ENCODE measurements at regions not wholly inside any gene's neighbourhood (a gene's known extent, or its start where the extent isn't known, plus 50 kb on each side); places are given as distances from the start of the nearest gene placed in this dataset.

DNA sequence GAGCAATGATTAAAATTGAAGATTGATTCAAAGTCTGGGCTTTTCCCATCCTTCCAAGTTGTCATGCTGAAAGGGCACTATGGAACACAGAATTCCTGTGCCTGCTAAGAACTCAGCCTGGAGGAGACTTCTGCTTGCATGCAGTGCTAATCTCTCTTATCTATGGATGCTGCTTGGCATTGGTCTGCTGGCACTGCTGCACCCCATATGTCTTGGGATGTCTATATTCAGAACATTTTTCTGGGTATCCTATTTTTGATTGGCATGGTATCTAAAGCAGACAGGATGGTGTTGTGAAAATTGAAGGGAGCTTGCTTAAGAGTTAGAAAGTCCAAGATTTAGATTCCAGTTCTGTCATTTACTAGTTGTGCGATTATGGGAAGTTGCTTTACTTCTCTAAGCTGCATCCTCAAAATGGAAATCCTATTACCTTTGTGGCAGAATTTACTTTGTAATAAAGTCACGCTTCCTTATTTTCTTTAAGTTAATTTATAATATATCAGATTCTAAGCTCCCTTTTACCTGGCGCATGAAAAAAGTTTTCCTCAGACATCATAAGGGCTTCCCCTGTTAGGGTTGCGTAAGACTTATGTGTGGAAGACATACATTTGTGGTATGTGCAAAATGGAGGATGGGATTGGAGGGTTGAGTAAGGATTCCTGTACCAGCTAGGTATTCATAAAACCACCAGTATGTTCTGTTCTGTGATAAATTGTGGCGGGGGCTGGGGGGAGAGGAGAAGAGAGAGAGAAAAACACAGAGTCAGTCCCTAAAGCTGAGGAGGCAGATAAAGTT lies 254.0 kb downstream of the DMAC1 start:
- Histone ChIP-seq H3K36me3 (ENCODE audit: insufficient read depth, low read length) (no peaks in the 10 kb centered on the region), H3K9me2 (replicated peaks; ENCODE audit: low read depth, low read length) (no peaks in the 10 kb centered on the region), H3K9ac (ENCODE audit: low read depth, low read length, poor library complexity, severe bottlenecking) (no peak overlapping the region), H3K4me3 (ENCODE audit: low read length, poor library complexity, severe bottlenecking) (no peak overlapping the region), H2AFZ (ENCODE audit: low read length) (no peak overlapping the region), H3K4me2 (ENCODE audit: low read depth, low read length, poor library complexity, severe bottlenecking) (no peak overlapping the region), H3K79me2 (ENCODE audit: insufficient read depth, low read length) (no peaks in the 10 kb centered on the region), H3K9me3 (ENCODE audit: insufficient read depth, low read depth, low read length) (no peaks in the 10 kb centered on the region), H4K20me1 (ENCODE audit: insufficient read depth, low read length, poor library complexity, severe bottlenecking) (no peaks in the 10 kb centered on the region), H3F3A (ENCODE audit: low read depth) (no peaks in the 10 kb centered on the region), H3K27me3 (ENCODE audit: insufficient read depth, low read length, poor library complexity, severe bottlenecking) (no peaks in the 10 kb centered on the region), H3K4me1 (ENCODE audit: insufficient read depth, low read length, poor library complexity, severe bottlenecking) (peaks cover 41% of the 10 kb centered on the region)
- TF ChIP-seq, protein P1, sequence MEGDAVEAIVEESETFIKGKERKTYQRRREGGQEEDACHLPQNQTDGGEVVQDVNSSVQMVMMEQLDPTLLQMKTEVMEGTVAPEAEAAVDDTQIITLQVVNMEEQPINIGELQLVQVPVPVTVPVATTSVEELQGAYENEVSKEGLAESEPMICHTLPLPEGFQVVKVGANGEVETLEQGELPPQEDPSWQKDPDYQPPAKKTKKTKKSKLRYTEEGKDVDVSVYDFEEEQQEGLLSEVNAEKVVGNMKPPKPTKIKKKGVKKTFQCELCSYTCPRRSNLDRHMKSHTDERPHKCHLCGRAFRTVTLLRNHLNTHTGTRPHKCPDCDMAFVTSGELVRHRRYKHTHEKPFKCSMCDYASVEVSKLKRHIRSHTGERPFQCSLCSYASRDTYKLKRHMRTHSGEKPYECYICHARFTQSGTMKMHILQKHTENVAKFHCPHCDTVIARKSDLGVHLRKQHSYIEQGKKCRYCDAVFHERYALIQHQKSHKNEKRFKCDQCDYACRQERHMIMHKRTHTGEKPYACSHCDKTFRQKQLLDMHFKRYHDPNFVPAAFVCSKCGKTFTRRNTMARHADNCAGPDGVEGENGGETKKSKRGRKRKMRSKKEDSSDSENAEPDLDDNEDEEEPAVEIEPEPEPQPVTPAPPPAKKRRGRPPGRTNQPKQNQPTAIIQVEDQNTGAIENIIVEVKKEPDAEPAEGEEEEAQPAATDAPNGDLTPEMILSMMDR (conservative IDR thresholded peaks at IDR 0.05; ENCODE audit: low read length): no peak
- no peak for TF ChIP-seq EZH2phosphoT487 (IDR thresholded peaks at IDR 0.05; ENCODE audit: borderline replicate concordance)

DNA sequence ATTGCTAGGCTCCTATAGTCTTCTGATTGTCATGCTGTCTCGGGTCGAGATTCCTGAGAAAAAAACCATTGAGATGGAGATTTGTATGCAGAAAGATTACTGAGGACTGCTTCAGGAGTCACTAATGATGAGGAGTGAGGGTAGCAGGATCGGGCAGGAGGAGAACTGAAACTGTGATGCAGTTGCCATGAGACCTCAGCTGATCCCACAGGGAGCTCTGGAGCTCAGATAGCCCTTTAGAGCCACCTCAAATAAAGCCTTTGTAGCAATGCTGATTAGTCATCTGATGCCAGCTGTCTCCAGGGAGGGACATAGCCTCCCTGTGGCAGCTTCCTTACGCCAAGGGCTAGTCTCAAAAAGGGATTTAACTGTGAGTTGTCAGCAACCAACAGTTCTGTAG lies 256.9 kb downstream of the DMAC1 start:
- no peaks in the 10 kb centered on the region for H4K20me1 ChIP-seq (ENCODE audit: insufficient read depth, low read length, poor library complexity, severe bottlenecking)
- H3K4me1 ChIP-seq (ENCODE audit: insufficient read depth, low read length, poor library complexity, severe bottlenecking): peaks cover 26% of the 10 kb centered on the region
- H3K4me2 ChIP-seq (ENCODE audit: low read depth, low read length, poor library complexity, severe bottlenecking): no peak overlapping the region
- no peak overlapping the region for H3K9ac ChIP-seq (ENCODE audit: low read depth, low read length, poor library complexity, severe bottlenecking)
- TF ChIP-seq EZH2phosphoT487 (IDR thresholded peaks at IDR 0.05; ENCODE audit: borderline replicate concordance): no peak
- TF ChIP-seq, protein P1 (conservative IDR thresholded peaks at IDR 0.05; ENCODE audit: low read length): no peak
- H2AFZ ChIP-seq (ENCODE audit: low read length): no peak overlapping the region; the same call in 1 of the 2 replicates
- no peaks in the 10 kb centered on the region for H3K79me2 ChIP-seq (ENCODE audit: insufficient read depth, low read length)
- no peaks in the 10 kb centered on the region for H3K36me3 ChIP-seq (ENCODE audit: insufficient read depth, low read length)
- H3K9me2 ChIP-seq (replicated peaks; ENCODE audit: low read depth, low read length): no peaks in the 10 kb centered on the region
- H3K27me3 ChIP-seq (ENCODE audit: insufficient read depth, low read length, poor library complexity, severe bottlenecking): no peaks in the 10 kb centered on the region
- H3K4me3 ChIP-seq (ENCODE audit: low read length, poor library complexity, severe bottlenecking): no peak overlapping the region
- no peaks in the 10 kb centered on the region for H3K9me3 ChIP-seq (ENCODE audit: insufficient read depth, low read depth, low read length)
- no peaks in the 10 kb centered on the region for H3F3A ChIP-seq (ENCODE audit: low read depth)

DNA sequence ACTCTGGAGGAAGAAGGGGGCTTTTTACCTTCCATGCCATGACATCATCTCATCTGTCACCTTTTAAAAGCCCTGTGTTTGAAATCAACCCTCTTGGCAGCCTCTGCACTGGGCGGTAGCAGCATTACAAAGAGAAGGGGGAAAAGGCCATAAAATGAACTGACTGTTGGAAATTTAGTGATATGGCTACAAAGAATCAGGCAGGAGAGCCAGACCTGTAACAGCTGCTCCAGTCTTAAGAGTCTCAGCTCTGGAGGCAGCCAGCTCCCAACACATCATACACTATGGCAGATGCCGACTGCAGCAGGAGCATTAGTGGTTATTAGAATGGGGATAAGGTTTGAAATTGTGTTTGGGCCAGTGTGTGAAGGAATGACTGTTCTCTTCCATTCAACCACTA lies 257.5 kb downstream of the DMAC1 start:
- peak overlapping the region; percentile 29; the same call in 1 of the 2 replicates for H2AFZ ChIP-seq (ENCODE audit: low read length)
- H4K20me1 ChIP-seq (ENCODE audit: insufficient read depth, low read length, poor library complexity, severe bottlenecking): no peaks in the 10 kb centered on the region
- no peaks in the 10 kb centered on the region for H3K79me2 ChIP-seq (ENCODE audit: insufficient read depth, low read length)
- no peaks in the 10 kb centered on the region for H3F3A ChIP-seq (ENCODE audit: low read depth)
- H3K4me1 ChIP-seq (ENCODE audit: insufficient read depth, low read length, poor library complexity, severe bottlenecking): peaks cover 26% of the 10 kb centered on the region
- H3K9me2 ChIP-seq (replicated peaks; ENCODE audit: low read depth, low read length): no peaks in the 10 kb centered on the region
- no peak overlapping the region for H3K4me3 ChIP-seq (ENCODE audit: low read length, poor library complexity, severe bottlenecking)
- TF ChIP-seq, protein P1 (conservative IDR thresholded peaks at IDR 0.05; ENCODE audit: low read length): no peak
- TF ChIP-seq EZH2phosphoT487 (IDR thresholded peaks at IDR 0.05; ENCODE audit: borderline replicate concordance): no peak
- H3K36me3 ChIP-seq (ENCODE audit: insufficient read depth, low read length): no peaks in the 10 kb centered on the region
- no peak overlapping the region for H3K9ac ChIP-seq (ENCODE audit: low read depth, low read length, poor library complexity, severe bottlenecking)
- H3K4me2 ChIP-seq (ENCODE audit: low read depth, low read length, poor library complexity, severe bottlenecking): peak overlapping the region; percentile 47
- no peaks in the 10 kb centered on the region for H3K27me3 ChIP-seq (ENCODE audit: insufficient read depth, low read length, poor library complexity, severe bottlenecking)
- H3K9me3 ChIP-seq (ENCODE audit: insufficient read depth, low read depth, low read length): no peaks in the 10 kb centered on the region

Data from Loucy (cell line).